Fibroblast of skin of scalp (primary cell): ENCODE measurements at regions not wholly inside any gene's neighbourhood (a gene's known extent, or its start where the extent isn't known, plus 50 kb on each side); places are given as distances from the start of the nearest gene placed in this dataset.
"Not testable (repeated sequence)": the region's sequence is repeated elsewhere in the genome, so short reads cannot be mapped to it uniquely, and the experiment has no call there.

Source experiments
- DNase-seq: peaks from one replicate; pipeline ENCODE4 v3.0.0-alpha.2; 2013

- no peak for DNase-seq
These were observed 50.5 kb upstream of the GRIN2A start for GRCh38 chr16:10232757-10233156.

DNA sequence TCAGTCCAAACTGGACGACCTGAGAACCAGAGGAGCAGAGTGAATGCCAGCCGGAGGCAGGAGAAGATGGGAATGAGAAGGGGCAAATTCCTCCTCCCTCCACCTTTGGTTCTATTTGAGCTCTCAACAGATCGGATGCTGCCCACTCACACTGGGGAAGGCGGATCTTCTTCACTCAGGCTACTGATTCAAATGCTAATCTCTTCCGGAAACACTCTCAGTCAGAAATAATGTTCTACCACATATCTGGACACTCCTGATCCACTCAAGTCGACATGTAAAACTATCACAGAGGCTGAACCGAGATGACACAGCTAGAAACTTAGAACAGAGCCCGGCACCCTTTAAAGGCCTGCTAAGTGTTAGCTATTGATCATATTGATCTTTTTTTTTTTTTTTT is 57.4 kb upstream of the GRIN2A start:
- no peak for DNase-seq

GRCh38 chr16:10240854-10241613 is 58.8 kb upstream of the GRIN2A start:
- DNase-seq: no peak

DNA sequence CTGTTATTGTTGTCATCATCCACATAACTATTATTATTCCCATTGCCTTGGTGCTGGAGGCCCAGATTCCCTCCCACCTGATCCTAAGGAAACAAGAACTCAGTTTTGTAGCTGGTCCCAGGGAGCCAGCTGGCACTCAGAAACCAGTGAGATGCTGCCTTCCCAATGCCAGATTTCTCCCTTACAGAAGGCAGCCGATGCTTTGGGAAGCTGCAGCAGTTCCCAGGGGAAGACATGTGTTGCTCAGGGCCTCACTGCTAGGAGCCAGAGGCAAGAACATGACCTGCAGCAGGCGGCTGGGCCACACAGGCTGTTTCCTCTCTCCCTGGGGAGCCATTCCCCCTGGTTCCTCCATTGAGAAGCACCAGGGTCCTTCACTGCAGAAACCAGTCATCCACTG is 59.9 kb upstream of the GRIN2A start:
- no peak for DNase-seq

DNA sequence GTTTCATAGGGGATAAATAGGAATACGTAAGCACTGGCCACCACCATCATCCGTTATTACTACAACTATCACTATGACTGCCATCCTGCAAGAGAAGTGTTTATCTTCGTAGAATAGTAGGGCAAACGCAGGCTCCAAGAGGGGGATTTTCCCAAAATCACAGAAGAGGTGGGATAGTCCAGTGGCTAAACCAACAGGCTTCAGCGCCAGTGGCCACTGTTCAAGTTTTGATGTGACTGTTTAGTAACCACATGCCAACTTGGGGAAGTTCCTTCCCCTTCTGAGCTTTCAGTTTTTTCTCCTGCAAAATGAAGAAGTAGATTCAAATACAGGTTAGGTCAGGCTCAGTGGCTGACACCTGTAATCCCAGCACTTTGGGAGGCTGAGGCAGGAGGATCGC is 60.7 kb upstream of the GRIN2A start:
- no peak for DNase-seq

DNA sequence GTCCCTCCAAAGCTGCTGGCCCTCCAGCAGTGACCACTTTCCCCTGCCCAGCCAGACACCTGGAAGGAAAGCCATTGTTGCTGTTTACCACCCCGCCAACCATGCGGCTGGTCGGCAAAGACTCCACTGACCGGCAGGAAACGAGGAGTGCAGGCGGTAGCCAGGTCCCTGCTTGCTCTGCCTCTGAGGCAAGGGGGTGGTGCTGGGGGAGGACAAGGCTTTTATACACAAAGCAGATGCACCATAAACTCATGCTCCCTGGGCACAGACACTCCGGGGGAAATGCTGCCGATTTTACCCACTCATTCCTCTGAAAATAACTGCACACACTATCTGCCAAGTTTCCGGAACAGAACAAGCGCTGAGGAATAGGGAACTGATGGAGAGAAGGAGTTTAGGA is 62.8 kb upstream of the GRIN2A start:
- DNase-seq: no peak

GRCh38 chr16:10250137-10250828 is 68.1 kb upstream of the GRIN2A start:
- DNase-seq: no peak

- DNase-seq: no peak
These were observed 69.9 kb upstream of the GRIN2A start for GRCh38 chr16:10252155-10252554.

DNA sequence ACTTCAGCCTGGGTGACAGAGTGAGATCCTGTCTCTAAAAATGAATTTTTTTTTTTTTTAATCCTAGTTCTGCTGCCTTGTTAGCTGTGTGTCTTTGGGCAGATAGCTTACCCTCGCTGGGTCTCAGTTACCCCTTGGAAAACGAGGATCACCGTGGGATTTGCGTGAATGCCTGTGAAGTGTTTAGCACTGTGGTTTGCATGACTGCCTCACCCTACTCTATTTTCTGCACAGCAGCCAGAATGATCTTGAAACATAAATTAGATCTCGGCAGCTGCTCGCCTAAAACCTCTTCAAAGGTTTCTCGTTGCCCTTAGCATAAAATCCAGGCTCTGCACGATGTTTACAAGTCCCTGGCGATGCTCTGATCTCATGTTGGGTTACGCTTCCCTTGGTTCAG is 71.2 kb upstream of the GRIN2A start:
- DNase-seq: no peak

GRCh38 chr16:10255728-10256127 is 73.5 kb upstream of the GRIN2A start:
- DNase-seq: no peak

GRCh38 chr16:10256784-10257641 is 74.8 kb upstream of the GRIN2A start:
- peak; percentile 26 for DNase-seq

DNA sequence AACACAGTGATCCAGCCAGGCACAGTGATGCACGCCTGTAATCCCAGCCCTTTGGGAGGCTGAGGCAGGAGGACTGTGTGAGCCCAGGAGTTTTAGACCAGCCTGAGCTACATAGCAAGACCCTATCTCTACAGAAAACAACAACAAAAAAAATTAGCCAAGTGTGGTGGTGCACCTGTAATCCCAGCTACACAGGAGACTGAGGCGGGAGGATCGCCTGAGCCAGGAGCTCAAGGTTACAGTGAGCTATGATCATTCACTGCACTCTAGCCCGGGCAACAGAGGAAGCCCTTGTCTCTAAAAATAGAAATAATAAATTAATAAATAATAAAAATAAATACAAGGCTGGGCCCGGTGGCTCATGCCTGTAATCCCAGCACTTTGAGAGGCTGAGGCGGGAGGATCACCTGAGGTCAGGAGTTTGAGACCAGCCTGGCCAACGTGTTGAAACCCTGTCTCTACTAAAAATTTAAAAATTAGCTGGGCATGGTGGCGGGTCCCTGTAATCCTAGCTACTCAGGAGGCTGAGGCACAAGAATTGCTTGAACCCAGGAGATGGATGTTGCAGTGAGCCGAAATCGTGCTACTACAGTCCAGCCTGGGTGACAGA is 75.5 kb upstream of the GRIN2A start:
- DNase-seq: not testable (repeated sequence)

DNA sequence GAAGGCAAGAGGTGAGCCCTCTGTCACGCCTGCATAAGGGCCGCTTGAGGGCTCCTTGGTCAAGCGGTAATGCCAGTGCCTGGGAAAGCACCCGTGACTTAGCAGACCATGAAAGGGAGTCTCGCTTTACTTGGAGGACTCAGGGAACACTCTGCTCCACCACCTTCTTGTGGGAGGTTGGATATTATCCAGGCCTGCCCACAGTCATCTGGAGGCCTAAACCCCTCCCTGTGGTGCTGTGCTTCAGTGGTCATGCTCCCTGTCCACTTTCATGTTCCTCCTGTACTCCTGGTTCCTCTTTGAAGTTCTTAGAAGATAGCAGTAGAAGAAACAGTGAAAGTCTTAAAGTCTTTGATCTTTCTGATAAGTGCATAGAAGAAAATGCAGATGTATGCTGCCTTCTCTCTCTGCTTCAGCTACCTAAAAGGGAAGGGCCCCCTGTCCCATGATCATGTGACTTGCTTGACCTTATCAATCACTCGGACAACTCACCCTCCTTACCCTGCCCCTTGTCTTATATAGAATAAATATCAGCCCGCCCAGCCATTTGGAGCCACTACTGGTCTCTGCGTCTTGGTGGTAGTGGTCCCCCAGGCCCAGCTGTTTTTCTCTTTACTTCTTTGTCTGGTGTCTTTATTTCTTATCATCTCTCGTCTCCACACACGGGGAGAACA is 76.8 kb upstream of the GRIN2A start:
- DNase-seq: not testable (repeated sequence)

GRCh38 chr16:10261077-10261476 is 78.8 kb upstream of the GRIN2A start:
- no peak for DNase-seq

- DNase-seq: not testable (repeated sequence)
These were observed 79.3 kb upstream of the GRIN2A start for GRCh38 chr16:10261526-10261925.

GRCh38 chr16:10262377-10263132 is 80.3 kb upstream of the GRIN2A start:
- DNase-seq: no peak

DNA sequence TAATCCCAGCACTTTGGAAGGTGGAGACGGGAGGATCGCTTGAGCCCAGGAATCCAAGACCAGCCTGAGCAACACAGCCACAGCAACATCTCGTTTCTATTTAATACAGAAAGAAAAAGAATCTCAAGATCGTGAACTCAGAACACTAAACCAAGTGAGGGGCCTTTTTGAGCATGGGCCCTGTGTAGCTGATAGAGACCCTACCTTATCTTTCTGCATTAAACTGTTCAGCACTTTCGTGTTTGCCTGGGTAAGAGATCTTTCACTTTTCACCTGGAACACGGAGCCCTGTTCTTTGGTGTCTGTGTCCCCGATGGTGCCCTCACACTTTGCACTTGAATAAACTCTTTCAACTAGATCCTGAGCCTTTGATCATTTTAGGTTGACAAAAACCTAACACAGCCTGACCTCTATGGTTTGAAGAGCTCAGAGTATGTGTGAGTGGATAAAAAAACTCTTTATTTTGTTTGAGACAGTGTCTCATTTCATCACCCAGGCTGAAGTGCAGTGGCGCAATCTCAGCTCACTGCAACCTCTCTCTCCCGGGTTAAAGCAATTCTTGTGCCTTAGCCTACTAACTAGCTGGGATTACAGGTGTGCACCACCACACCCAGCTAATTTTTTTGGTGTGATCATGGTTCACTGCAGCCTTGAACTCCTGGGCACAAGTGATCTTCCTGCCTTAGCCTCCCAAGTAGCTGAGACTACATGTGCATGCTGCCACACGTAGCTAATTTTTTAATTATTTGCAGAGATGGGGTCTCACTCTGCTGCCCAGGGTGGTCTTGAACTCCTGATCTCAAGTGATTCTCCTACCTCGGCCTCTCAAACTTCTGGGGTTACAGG is 83.8 kb upstream of the GRIN2A start:
- DNase-seq: no peak

GRCh38 chr16:10266809-10267208 is 84.6 kb upstream of the GRIN2A start:
- no peak for DNase-seq

DNA sequence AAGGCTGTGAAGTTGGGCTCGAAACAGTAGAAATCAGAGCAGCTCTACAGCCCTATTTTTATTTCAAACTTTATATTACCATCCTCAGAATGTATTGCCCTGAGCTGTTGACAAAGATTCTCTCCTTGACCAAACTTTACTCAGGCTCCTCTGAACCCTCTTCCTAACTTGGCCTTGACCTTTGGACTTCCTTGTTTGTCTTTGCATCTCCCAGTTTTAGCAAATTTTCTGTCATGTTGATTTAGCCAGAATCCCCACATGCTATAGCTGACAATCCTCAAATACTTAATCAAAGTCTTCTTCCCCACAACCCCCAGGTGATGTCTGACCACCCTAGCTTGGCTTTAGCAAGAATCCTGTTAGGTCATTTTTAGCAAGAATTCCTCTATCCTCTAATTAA is 87.4 kb upstream of the GRIN2A start:
- DNase-seq: no peak

DNA sequence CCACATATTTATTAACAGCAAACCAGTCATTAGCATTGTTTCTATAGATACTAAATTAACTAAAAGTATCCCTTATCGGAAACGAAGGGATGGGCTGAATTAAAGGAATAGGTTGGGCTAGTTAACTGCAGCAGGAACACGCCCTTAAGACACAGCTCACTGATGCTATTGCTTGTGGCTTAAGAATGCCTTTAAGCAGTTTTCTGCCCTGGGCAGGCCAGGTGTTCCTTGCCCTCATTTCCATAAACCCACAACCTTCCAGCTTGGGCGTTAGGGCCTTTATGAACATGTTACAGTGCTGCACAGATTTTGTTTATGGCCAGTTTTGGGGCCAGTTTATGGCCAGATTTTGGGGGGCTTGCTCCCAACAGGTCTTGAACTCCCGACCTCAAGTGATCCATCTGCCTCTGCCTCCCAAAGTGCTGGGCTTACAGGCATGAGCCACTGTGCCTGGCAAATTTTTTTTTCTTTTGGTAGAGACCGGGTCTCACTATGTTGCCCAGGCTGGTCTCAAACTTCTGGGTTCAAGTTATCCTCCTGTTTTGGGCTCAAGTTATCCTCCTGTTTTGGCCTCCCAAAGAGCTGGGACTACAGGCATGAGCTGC is 90.1 kb upstream of the GRIN2A start:
- not testable (repeated sequence) for DNase-seq
